K562 (cell line): ENCODE measurements at regions not wholly inside any gene's neighbourhood (a gene's known extent, or its start where the extent isn't known, plus 50 kb on each side); places are given as distances from the start of the nearest gene placed in this dataset.

Experiments used
- ATAC-seq: fragments of 200-7000 bp; cut with Tn5 transposase; 3 replicates; pipeline ENCODE4 v1.9.1; 2020; ENCODE audit warnings: moderate library complexity
- BruUV-seq: library from RNA; stranded (reverse); fragments of 400-500 nt; replicated peaks from 2 replicates; lab custom pipeline; 2021; lab: Mats Ljungman, UMichigan
- CTCF ChIA-PET: fragments of 300-600 bp; formaldehyde crosslinking; extraction: SDS; loops from one replicate; lab custom pipeline; 2021; ENCODE audit warnings: low intra/inter-chr PET ratio; lab: Yijun Ruan, JAX
- POLR2A ChIA-PET: fragments of 300-600, 350-650 bp; sonication (Branson Sonifier 250); formaldehyde crosslinking; extraction: SDS; loops from one replicate; lab custom pipeline; 2021; ENCODE audit warnings: antibody characterized with exemption, inconsistent platforms; lab: Yijun Ruan, JAX
- DNase-seq, 4 experiments: peaks; one replicate each; pipeline versions ENCODE4 v3.0.0 to v3.0.0-alpha.2; 2011 to 2018; ENCODE audit warnings: low spot score in 3 of 4, mixed read lengths in 3 of 4; ENCODE audit errors: extremely low read depth in 1 of 4
- FAIRE-seq: peaks from 2 replicates; lab custom pipeline; 2011; peaks lifted over from hg19 to GRCh38; lab: Jason Lieb, UNC
- H2AFZ ChIP-seq: 2 replicates; pipeline ENCODE4 v1.6.0; 2011; ENCODE audit warnings: low read depth, low read length, control low read depth, inconsistent platforms
- H3K27ac ChIP-seq: fragments of 200-600 bp; 3 replicates; pipeline ENCODE4 v1.8.0; 2011; ENCODE audit warnings: low read depth, mild to moderate bottlenecking, control low read depth, inconsistent platforms, low read length, moderate library complexity, mixed read lengths; ENCODE audit errors: extremely low read depth
- H3K27me3 ChIP-seq, 2 experiments: fragments of 300-600 bp in 1 of 2; 2 replicates in 1 of 2; 3 replicates in 1 of 2; pipeline versions ENCODE4 v1.6.0 to v1.8.0; 2011; ENCODE audit warnings: inconsistent platforms in 2 of 2, low read length in 2 of 2, mild to moderate bottlenecking in 1 of 2, mixed read lengths in 1 of 2, moderate library complexity in 1 of 2; ENCODE audit not compliant: control insufficient read depth in 2 of 2, insufficient read depth in 2 of 2
- H3K36me3 ChIP-seq: fragments of 300-600 bp; 3 replicates; pipeline ENCODE4 v1.8.0; 2011; ENCODE audit warnings: mild to moderate bottlenecking, low read length, inconsistent platforms; ENCODE audit not compliant: control insufficient read depth, insufficient read depth
- H3K4me1 ChIP-seq, 2 experiments: fragments of 200-600 bp in 1 of 2; replicated peaks in 1 of 2; 2 replicates in 1 of 2; 3 replicates in 1 of 2; pipeline versions ENCODE4 v1.5.1 to v1.8.0; 2011; ENCODE audit warnings: inconsistent platforms in 2 of 2, low read length in 2 of 2, mild to moderate bottlenecking in 1 of 2, mixed read lengths in 1 of 2, moderate library complexity in 1 of 2; ENCODE audit not compliant: control insufficient read depth in 2 of 2, insufficient read depth in 2 of 2
- H3K4me2 ChIP-seq: 2 replicates; pipeline ENCODE4 v1.6.1; 2011; ENCODE audit warnings: low read length, control low read depth, inconsistent platforms, mixed read lengths; ENCODE audit not compliant: insufficient read depth
- H3K4me3 ChIP-seq: fragments of 200-600 bp; sonication (generic), shearing (Covaris generic); 2 replicates; pipeline ENCODE4 v1.5.1; 2016; ENCODE audit warnings: control low read depth, inconsistent platforms
- H3K79me2 ChIP-seq: fragments of 200-600 bp; 3 replicates; pipeline ENCODE4 v1.8.0; 2011; ENCODE audit warnings: low read length, inconsistent platforms; ENCODE audit not compliant: control insufficient read depth, insufficient read depth
- H3K9ac ChIP-seq, 2 experiments: 2 replicates each; pipeline versions ENCODE4 v1.6.0 to v1.6.1; 2011; ENCODE audit warnings: low read depth in 2 of 2, low read length in 2 of 2, control low read depth in 1 of 2, inconsistent platforms in 1 of 2, mild to moderate bottlenecking in 1 of 2, mixed read lengths in 1 of 2; ENCODE audit not compliant: insufficient read depth in 1 of 2
- H3K9me1 ChIP-seq: one replicate; pipeline ENCODE4 v1.6.0; 2011; ENCODE audit warnings: inconsistent platforms, mild to moderate bottlenecking, low read length, moderate library complexity; ENCODE audit not compliant: control insufficient read depth, insufficient read depth
- H3K9me3 ChIP-seq: replicated peaks from 2 replicates; pipeline ENCODE4 v1.5.1; 2011; ENCODE audit warnings: low read depth, low read length, inconsistent platforms; ENCODE audit not compliant: control insufficient read depth, insufficient read depth
- H4K20me1 ChIP-seq: replicated peaks from 2 replicates; pipeline ENCODE4 v1.6.1; 2011; ENCODE audit warnings: low read length, inconsistent platforms, mixed read lengths; ENCODE audit not compliant: control insufficient read depth, insufficient read depth
- BACH1 ChIP-seq: fragments of 200-800 bp; sonication (Bioruptor generic); IDR thresholded peaks from 2 replicates; pipeline ENCODE4 v1.6.1; 2016; ENCODE audit warnings: missing genetic modification characterization, missing compliant biosample characterization
- CEBPZ ChIP-seq: fragments of 150-350 bp; IDR thresholded peaks from 2 replicates; pipeline ENCODE4 v1.6.1; 2014; ENCODE audit warnings: low read depth, mild to moderate bottlenecking, low read length, borderline replicate concordance
- CREM ChIP-seq: IDR thresholded peaks from 2 replicates; pipeline ENCODE4 v1.6.1; 2014; ENCODE audit warnings: antibody characterized with exemption, low read depth
- E2F5 ChIP-seq: sonication (generic); formaldehyde crosslinking; IDR thresholded peaks from 2 replicates; pipeline ENCODE4 v1.8.0; 2022; ENCODE audit warnings: mild to moderate bottlenecking, missing genetic modification reagents
- FOSL1 ChIP-seq: fragments of 200-800 bp; sonication (Bioruptor generic); conservative IDR thresholded peaks from 2 replicates; pipeline ENCODE4 v1.6.1; 2016; ENCODE audit warnings: missing genetic modification characterization, missing compliant biosample characterization
- HIVEP1 ChIP-seq: fragments of 250-450 bp; sonication (Bioruptor Pico); IDR thresholded peaks from 2 replicates; pipeline ENCODE4 v1.4.0; 2020; ENCODE audit warnings: mild to moderate bottlenecking
- MTA3 ChIP-seq: fragments of 450-650 bp; formaldehyde crosslinking; IDR thresholded peaks from 2 replicates; pipeline ENCODE4 v1.6.1; 2017; ENCODE audit warnings: mild to moderate bottlenecking, borderline replicate concordance
- PBX2 ChIP-seq, 2 experiments: IDR thresholded peaks in 1 of 2; conservative IDR thresholded peaks in 1 of 2; 2 replicates each; pipeline ENCODE4 v1.6.1; 2016; ENCODE audit warnings: low read depth in 2 of 2, mild to moderate bottlenecking in 1 of 2, missing compliant biosample characterization in 1 of 2, missing genetic modification characterization in 1 of 2, moderate library complexity in 1 of 2
- RAD21 ChIP-seq, 2 experiments: fragments of 250-450 bp in 1 of 2; fragments of 450-650 bp in 1 of 2; sonication (Bioruptor Pico) in 1 of 2; formaldehyde crosslinking in 1 of 2; IDR thresholded peaks in 1 of 2; conservative IDR thresholded peaks in 1 of 2; 2 replicates each; pipeline versions ENCODE4 v1.4.0 to v1.8.0; 2020 to 2022; ENCODE audit warnings: mild to moderate bottlenecking in 2 of 2, moderate library complexity in 1 of 2
- ZNF384 ChIP-seq: IDR thresholded peaks from 2 replicates; pipeline ENCODE4 v1.6.1; 2012; ENCODE audit warnings: low read depth, low read length, improper control_type of control experiment
- ZNF696 ChIP-seq: fragments of 250-450 bp; sonication (Bioruptor Pico); conservative IDR thresholded peaks from 2 replicates; pipeline ENCODE4 v1.4.0; 2020; ENCODE audit warnings: mild to moderate bottlenecking, moderate library complexity
- ZNF780A ChIP-seq: fragments of 250-450 bp; sonication (Bioruptor Pico); IDR thresholded peaks from 2 replicates; pipeline ENCODE4 v1.5.0; 2021; ENCODE audit warnings: mild to moderate bottlenecking
- WGBS: fragments of 100-300 bp; shearing (Covaris generic); methylation state at CpG from one replicate; pipeline ENCODE4 v1.1.6; 2016; ENCODE audit warnings: low coverage, mixed read lengths; ENCODE audit not compliant: insufficient coverage; ENCODE audit errors: missing lambda C conversion rate; 5-methylcytosine and 5-hydroxymethylcytosine counted together
- in situ Hi-C: fragments of 300-500 bp; cut with MboI; formaldehyde crosslinking; loops from 4 replicates; pipeline ENCODE4 v1.15.0; 2018; ENCODE audit warnings: inconsistent platforms, mixed read lengths
- intact Hi-C: fragments of 100-400 bp; cut with micrococcal nuclease; formaldehyde crosslinking; loops from 2 replicates; pipeline ENCODE4 v1.14.2; 2022

GRCh38 chr12:80040075-80040738 is 59.1 kb upstream of the OTOGL start (continued):
- no peak for TF ChIP-seq PBX2 (CRISPR knock-in tag; IDR thresholded peaks at IDR 0.05; ENCODE audit: low read depth)
- TF ChIP-seq PBX2 (tag; conservative IDR thresholded peaks at IDR 0.05; ENCODE audit: low read depth): no peak
- peak; percentile 56; the same call in 1 of the 2 replicates for TF ChIP-seq CREM
- no peak for TF ChIP-seq HIVEP1 (CRISPR knock-in tag)
- no peak for TF ChIP-seq RAD21 (CRISPR knock-in tag; conservative IDR thresholded peaks at IDR 0.05 in 1 of 2, IDR thresholded peaks at IDR 0.05 in 1 of 2)
- no peak for TF ChIP-seq BACH1 (tag)
- peak; percentile 41; the same call in 1 of the 2 replicates for TF ChIP-seq FOSL1
- no peak for TF ChIP-seq ZNF696 (CRISPR knock-in tag)
- TF ChIP-seq, all 486 proteins: peak for 3

GRCh38 chr12:80038062-80038560 is 61.2 kb upstream of the OTOGL start:
- CTCF ChIA-PET: no interaction called here
- in situ Hi-C loops: no loop called here
- TF ChIP-seq E2F5: no peak
- no peak for TF ChIP-seq MTA3
- no peak for TF ChIP-seq ZNF384
- TF ChIP-seq CEBPZ: no peak
- TF ChIP-seq ZNF780A (CRISPR knock-in tag): no peak

More at GRCh38 chr12:80038062-80038560, 61.2 kb upstream of the OTOGL start:
- Histone ChIP-seq H3K27me3 (no peaks in the 10 kb centered on the region), H3K79me2 (no peaks in the 10 kb centered on the region), H2AFZ (no peak overlapping the region), H3K4me2 (no peak overlapping the region), H3K4me1 (no peaks in the 10 kb centered on the region; a peak in 1 of 5 replicates), H3K4me3 (no peak overlapping the region), H4K20me1 (no peaks in the 10 kb centered on the region), H3K36me3 (no peaks in the 10 kb centered on the region), H3K9me3 (no peaks in the 10 kb centered on the region), H3K9ac (no peak overlapping the region), H3K9me1 (no peaks in the 10 kb centered on the region), H3K27ac (no peak overlapping the region)
- DNase-seq (no peak), ATAC-seq (no peak), FAIRE-seq (no peak)
- 1% methylated on average over 4 of the region's 4 CpGs for WGBS
- intact Hi-C loops: no loop called here
- POLR2A ChIA-PET: no interaction called here
- no TSS peak for BruUV-seq
